Ishikawa (cell line): ENCODE measurements at regions not wholly inside any gene's neighbourhood (a gene's known extent, or its start where the extent isn't known, plus 50 kb on each side); places are given as distances from the start of the nearest gene placed in this dataset.

ENCODE experiments used
- CEBPB ChIP-seq: IDR thresholded peaks from 2 replicates; pipeline ENCODE4 v1.6.1; 2012
- EGR1 ChIP-seq: IDR thresholded peaks from 2 replicates; pipeline ENCODE4 v1.6.1; 2012
- EP300 ChIP-seq: IDR thresholded peaks from 2 replicates; pipeline ENCODE4 v1.6.1; 2012; ENCODE audit warnings: borderline replicate concordance
- FOXM1 ChIP-seq: IDR thresholded peaks from 2 replicates; pipeline ENCODE4 v1.6.1; 2012; ENCODE audit warnings: low read depth, borderline replicate concordance
- NFIC ChIP-seq: IDR thresholded peaks from 2 replicates; pipeline ENCODE4 v1.6.1; 2012
- RAD21 ChIP-seq: IDR thresholded peaks from 2 replicates; pipeline ENCODE4 v1.6.1; 2012; ENCODE audit warnings: low read depth
- TAF1 ChIP-seq: IDR thresholded peaks from 2 replicates; pipeline ENCODE4 v1.6.1; 2012; ENCODE audit warnings: low read depth, mild to moderate bottlenecking
- TCF12 ChIP-seq: IDR thresholded peaks from 2 replicates; pipeline ENCODE4 v1.6.1; 2012; ENCODE audit warnings: low read depth
- TEAD4 ChIP-seq: IDR thresholded peaks from 2 replicates; pipeline ENCODE4 v1.6.1; 2012
- USF1 ChIP-seq: IDR thresholded peaks from 2 replicates; pipeline ENCODE4 v1.6.1; 2012
- YY1 ChIP-seq: IDR thresholded peaks from 2 replicates; pipeline ENCODE4 v1.6.1; 2012; ENCODE audit warnings: low read depth
- TF ChIP-seq, protein P1 (sequence below): IDR thresholded peaks from 2 replicates; pipeline ENCODE4 v1.6.1; 2012
- TF ChIP-seq, protein P2 (sequence below): IDR thresholded peaks from 2 replicates; pipeline ENCODE4 v1.6.1; 2012; ENCODE audit warnings: low read depth, mild to moderate bottlenecking

- TF ChIP-seq, protein P1, sequence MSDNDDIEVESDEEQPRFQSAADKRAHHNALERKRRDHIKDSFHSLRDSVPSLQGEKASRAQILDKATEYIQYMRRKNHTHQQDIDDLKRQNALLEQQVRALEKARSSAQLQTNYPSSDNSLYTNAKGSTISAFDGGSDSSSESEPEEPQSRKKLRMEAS, result no peak
- no peak for TF ChIP-seq EP300
- TF ChIP-seq YY1, result no peak
- no peak for TF ChIP-seq TAF1
- no peak for TF ChIP-seq CEBPB
- peak; percentile 35; the same call in 1 of the 2 replicates for TF ChIP-seq NFIC
- TF ChIP-seq RAD21, result no peak
- TF ChIP-seq, protein P2, sequence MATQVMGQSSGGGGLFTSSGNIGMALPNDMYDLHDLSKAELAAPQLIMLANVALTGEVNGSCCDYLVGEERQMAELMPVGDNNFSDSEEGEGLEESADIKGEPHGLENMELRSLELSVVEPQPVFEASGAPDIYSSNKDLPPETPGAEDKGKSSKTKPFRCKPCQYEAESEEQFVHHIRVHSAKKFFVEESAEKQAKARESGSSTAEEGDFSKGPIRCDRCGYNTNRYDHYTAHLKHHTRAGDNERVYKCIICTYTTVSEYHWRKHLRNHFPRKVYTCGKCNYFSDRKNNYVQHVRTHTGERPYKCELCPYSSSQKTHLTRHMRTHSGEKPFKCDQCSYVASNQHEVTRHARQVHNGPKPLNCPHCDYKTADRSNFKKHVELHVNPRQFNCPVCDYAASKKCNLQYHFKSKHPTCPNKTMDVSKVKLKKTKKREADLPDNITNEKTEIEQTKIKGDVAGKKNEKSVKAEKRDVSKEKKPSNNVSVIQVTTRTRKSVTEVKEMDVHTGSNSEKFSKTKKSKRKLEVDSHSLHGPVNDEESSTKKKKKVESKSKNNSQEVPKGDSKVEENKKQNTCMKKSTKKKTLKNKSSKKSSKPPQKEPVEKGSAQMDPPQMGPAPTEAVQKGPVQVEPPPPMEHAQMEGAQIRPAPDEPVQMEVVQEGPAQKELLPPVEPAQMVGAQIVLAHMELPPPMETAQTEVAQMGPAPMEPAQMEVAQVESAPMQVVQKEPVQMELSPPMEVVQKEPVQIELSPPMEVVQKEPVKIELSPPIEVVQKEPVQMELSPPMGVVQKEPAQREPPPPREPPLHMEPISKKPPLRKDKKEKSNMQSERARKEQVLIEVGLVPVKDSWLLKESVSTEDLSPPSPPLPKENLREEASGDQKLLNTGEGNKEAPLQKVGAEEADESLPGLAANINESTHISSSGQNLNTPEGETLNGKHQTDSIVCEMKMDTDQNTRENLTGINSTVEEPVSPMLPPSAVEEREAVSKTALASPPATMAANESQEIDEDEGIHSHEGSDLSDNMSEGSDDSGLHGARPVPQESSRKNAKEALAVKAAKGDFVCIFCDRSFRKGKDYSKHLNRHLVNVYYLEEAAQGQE, result no peak
- no peak for TF ChIP-seq TCF12
- no peak for TF ChIP-seq USF1
- TF ChIP-seq TEAD4, result no peak
- no peak for TF ChIP-seq FOXM1
- TF ChIP-seq EGR1, result no peak
These were observed 192.7 kb upstream of the KCNMB2 start for GRCh38 chr3:178343433-178344038.
